HCT116 (cell line): ENCODE measurements at regions not wholly inside any gene's neighbourhood (a gene's known extent, or its start where the extent isn't known, plus 50 kb on each side); places are given as distances from the start of the nearest gene placed in this dataset.

ENCODE experiments used
- ATAC-seq: fragments of 200-7000 bp; cut with Tn5 transposase; 2 replicates; pipeline ENCODE4 v1.9.1; 2020; ENCODE audit warnings: mild to moderate bottlenecking, moderate library complexity
- BruUV-seq: library from RNA; stranded (reverse); fragments of 400-500 nt; replicated peaks from 2 replicates; lab custom pipeline; 2021; lab: Mats Ljungman, UMichigan
- CTCF ChIA-PET: fragments of 300-600 bp; sonication (Branson Sonifier 250); formaldehyde crosslinking; loops from one replicate; lab custom pipeline; 2021; ENCODE audit warnings: antibody characterized with exemption; lab: Charles Lee
- POLR2A ChIA-PET: fragments of 300-600, 350-600 bp; sonication (Branson Sonifier 250); formaldehyde crosslinking; loops from one replicate; lab custom pipeline; 2021; ENCODE audit warnings: antibody characterized with exemption; lab: Charles Lee
- RAD21 ChIA-PET, 2 experiments: fragments of 300-600 bp; sonication (Branson Sonifier 250); formaldehyde crosslinking; loops; one replicate each; lab custom pipeline; 2023; ENCODE audit warnings: low total read pairs in 2 of 2; ENCODE audit not compliant: uncharacterized antibody in 2 of 2, unreplicated experiment in 2 of 2, low non-redundant PET in 1 of 2; lab: Charles Lee
- DNase-seq: peaks from one replicate; pipeline ENCODE4 v3.0.0-alpha.2; 2010; ENCODE audit warnings: low read depth, low spot score
- H2AFZ ChIP-seq: fragments of 200-600 bp; shearing (Covaris generic), sonication (generic); 2 replicates; pipeline ENCODE4 v1.6.1; 2017; ENCODE audit warnings: low read depth, mixed run types, mixed read lengths, antibody characterized with exemption, low read length; ENCODE audit not compliant: poor library complexity, severe bottlenecking
- H3K27ac ChIP-seq: 2 replicates; pipeline ENCODE4 v1.5.1; 2012; ENCODE audit warnings: low read depth, low read length
- H3K27me3 ChIP-seq: fragments of 200-600 bp; sonication (generic); 2 replicates; pipeline ENCODE4 v1.6.1; 2016; ENCODE audit warnings: mixed run types, low read length, mixed read lengths; ENCODE audit not compliant: insufficient read depth
- H3K36me3 ChIP-seq, 2 experiments: fragments of 200-500 bp in 1 of 2; fragments of 200-600 bp in 1 of 2; sonication (Bioruptor generic) in 1 of 2; sonication (generic) in 1 of 2; 2 replicates each; pipeline versions ENCODE4 v1.5.1 to v1.6.1; 2014 to 2016; ENCODE audit warnings: low read length in 2 of 2, inconsistent platforms in 1 of 2, mixed read lengths in 1 of 2, mixed run types in 1 of 2; ENCODE audit not compliant: insufficient read depth in 2 of 2, control insufficient read depth in 1 of 2
- H3K4me1 ChIP-seq, 2 experiments: fragments of 200-600 bp in 1 of 2; sonication (generic) in 1 of 2; 2 replicates each; pipeline versions ENCODE4 v1.5.1 to v1.6.1; 2012 to 2017; ENCODE audit warnings: low read length in 2 of 2, inconsistent platforms in 1 of 2, mild to moderate bottlenecking in 1 of 2, mixed read lengths in 1 of 2, mixed run types in 1 of 2, moderate library complexity in 1 of 2; ENCODE audit not compliant: insufficient read depth in 2 of 2, control insufficient read depth in 1 of 2
- H3K4me2 ChIP-seq: fragments of 200-600 bp; sonication (generic); 2 replicates; pipeline ENCODE4 v1.6.1; 2017; ENCODE audit warnings: mixed run types, low read length, mixed read lengths
- H3K4me3 ChIP-seq, 2 experiments: fragments of 200-600 bp in 1 of 2; sonication (generic) in 1 of 2; replicated peaks in 1 of 2; 2 replicates each; pipeline ENCODE4 v1.5.1; 2011 to 2016; ENCODE audit warnings: low read length in 2 of 2, control low read depth in 1 of 2, low read depth in 1 of 2, mild to moderate bottlenecking in 1 of 2, mixed read lengths in 1 of 2, mixed run types in 1 of 2
- H3K79me2 ChIP-seq: fragments of 200-600 bp; sonication (generic); 2 replicates; pipeline ENCODE4 v1.6.1; 2017; ENCODE audit warnings: mild to moderate bottlenecking, mixed run types, low read length, moderate library complexity, mixed read lengths; ENCODE audit not compliant: insufficient read depth
- H3K9ac ChIP-seq: fragments of 200-600 bp; sonication (generic); 2 replicates; pipeline ENCODE4 v1.6.1; 2016; ENCODE audit warnings: low read length, mixed read lengths
- H3K9me2 ChIP-seq: fragments of 200-600 bp; sonication (generic), shearing (Covaris generic); 2 replicates; pipeline ENCODE4 v1.6.1; 2017; ENCODE audit warnings: mixed run types, mild to moderate bottlenecking, moderate library complexity; ENCODE audit not compliant: insufficient read depth
- H3K9me3 ChIP-seq, 2 experiments: fragments of 200-500 bp in 1 of 2; fragments of 200-600 bp in 1 of 2; sonication (Bioruptor generic) in 1 of 2; sonication (generic) in 1 of 2; 2 replicates each; pipeline ENCODE4 v1.6.1; 2014 to 2017; ENCODE audit warnings: low read length in 2 of 2, mixed read lengths in 2 of 2, inconsistent platforms in 1 of 2, low read depth in 1 of 2, mild to moderate bottlenecking in 1 of 2, mixed run types in 1 of 2, moderate library complexity in 1 of 2; ENCODE audit not compliant: control insufficient read depth in 1 of 2, insufficient read depth in 1 of 2
- H4K20me1 ChIP-seq: fragments of 200-600 bp; sonication (generic), shearing (Covaris generic); 2 replicates; pipeline ENCODE4 v1.6.1; 2017; ENCODE audit warnings: mixed run types, mild to moderate bottlenecking, moderate library complexity; ENCODE audit not compliant: insufficient read depth
- CBX3 ChIP-seq: IDR thresholded peaks from 2 replicates; pipeline ENCODE4 v1.6.1; 2012; ENCODE audit warnings: low read depth
- EGR1 ChIP-seq: IDR thresholded peaks from 2 replicates; pipeline ENCODE4 v1.6.1; 2012; ENCODE audit warnings: low read depth
- ELF1 ChIP-seq: IDR thresholded peaks from 2 replicates; pipeline ENCODE4 v1.6.1; 2012; ENCODE audit warnings: low read depth, borderline replicate concordance
- EZH2 ChIP-seq: fragments of 200-600 bp; sonication (generic); IDR thresholded peaks from 2 replicates; pipeline ENCODE4 v1.6.1; 2017; ENCODE audit warnings: antibody characterized with exemption, mixed run types
- JUND ChIP-seq: IDR thresholded peaks from 2 replicates; pipeline ENCODE4 v1.6.1; 2012
- POLR2AphosphoS5 ChIP-seq: IDR thresholded peaks from 2 replicates; pipeline ENCODE4 v1.6.1; 2011; ENCODE audit warnings: mild to moderate bottlenecking, low read depth, low read length, moderate library complexity
- RAD21 ChIP-seq: IDR thresholded peaks from 2 replicates; pipeline ENCODE4 v1.6.1; 2012; ENCODE audit warnings: low read depth, mild to moderate bottlenecking
- SRF ChIP-seq: IDR thresholded peaks from 2 replicates; pipeline ENCODE4 v1.6.1; 2012; ENCODE audit warnings: low read depth
- YY1 ChIP-seq: IDR thresholded peaks from 2 replicates; pipeline ENCODE4 v1.6.1; 2011; ENCODE audit warnings: low read length, low read depth, moderate library complexity, mild to moderate bottlenecking; ENCODE audit not compliant: insufficient replicate concordance; ENCODE audit errors: extremely low read depth
- ZBTB33 ChIP-seq: IDR thresholded peaks from 2 replicates; pipeline ENCODE4 v1.6.1; 2011; ENCODE audit warnings: mild to moderate bottlenecking, low read length, moderate library complexity; ENCODE audit not compliant: insufficient replicate concordance; ENCODE audit errors: extremely low read depth
- intact Hi-C: fragments of 100-400 bp; cut with micrococcal nuclease; formaldehyde crosslinking; loops from 2 replicates; pipeline ENCODE4 v1.10.0; 2022

GRCh38 chr10:91108820-91109219, 111.6 kb upstream of the PCGF5 start:
- no TSS peak for BruUV-seq
- POLR2A ChIA-PET: no interaction called here

GRCh38 chr10:91111060-91111459, 109.4 kb upstream of the PCGF5 start:
- ATAC-seq (no peak), DNase-seq (no peak)
- intact Hi-C loops: no loop called here
- Histone ChIP-seq H3K4me2 (no peak overlapping the region), H3K36me3 (no peaks in the 10 kb centered on the region), H3K9me3 (no peaks in the 10 kb centered on the region), H3K4me3 (no peak overlapping the region), H3K27ac (no peak overlapping the region), H3K27me3 (no peaks in the 10 kb centered on the region), H3K9ac (no peak overlapping the region), H3K4me1 (no peaks in the 10 kb centered on the region), H3K79me2 (no peaks in the 10 kb centered on the region), H3K9me2 (no peaks in the 10 kb centered on the region), H2AFZ (no peak overlapping the region), H4K20me1 (no peaks in the 10 kb centered on the region)
- CTCF ChIA-PET: no interaction called here
- RAD21 ChIA-PET: no interaction called here
- BruUV-seq: no TSS peak
- TF ChIP-seq ELF1: no peak
- no peak for TF ChIP-seq EGR1
- no peak for TF ChIP-seq YY1
- TF ChIP-seq JUND: no peak
- no peak for TF ChIP-seq ZBTB33
- no peak for TF ChIP-seq CBX3
- TF ChIP-seq RAD21: no peak
- POLR2A ChIA-PET: no interaction called here

More at GRCh38 chr10:91108820-91109219, 111.6 kb upstream of the PCGF5 start:
- no peak overlapping the region for H3K4me3 ChIP-seq
- no peaks in the 10 kb centered on the region for H3K36me3 ChIP-seq
- CTCF ChIA-PET: no interaction called here
- no peaks in the 10 kb centered on the region for H3K4me1 ChIP-seq
- H3K4me2 ChIP-seq: no peak overlapping the region
- H2AFZ ChIP-seq: no peak overlapping the region
- no peaks in the 10 kb centered on the region for H3K9me3 ChIP-seq
- intact Hi-C loops: no loop called here
- H3K9me2 ChIP-seq: no peaks in the 10 kb centered on the region
- TF ChIP-seq ELF1 (no peak), EZH2 (no peak), CBX3 (no peak), RAD21 (no peak), SRF (no peak), POLR2AphosphoS5 (no peak)
- no peaks in the 10 kb centered on the region for H4K20me1 ChIP-seq
- H3K79me2 ChIP-seq: no peaks in the 10 kb centered on the region
- DNase-seq (no peak), ATAC-seq (no peak)
- no peak overlapping the region for H3K9ac ChIP-seq
- H3K27me3 ChIP-seq: no peaks in the 10 kb centered on the region
- no peak overlapping the region for H3K27ac ChIP-seq
- RAD21 ChIA-PET: no interaction called here
